HG02970 (cell line): ENCODE measurements at regions not wholly inside any gene's neighbourhood (a gene's known extent, or its start where the extent isn't known, plus 50 kb on each side); places are given as distances from the start of the nearest gene placed in this dataset.

Experiments
- ATAC-seq: cut with Tn5 transposase; IDR thresholded peaks from one replicate; pipeline ENCODE4 v1.9.1; 2021; ENCODE audit warnings: mild to moderate bottlenecking, moderate library complexity, moderate number of reproducible peaks; ENCODE audit not compliant: unreplicated experiment, low FRiP score

DNA sequence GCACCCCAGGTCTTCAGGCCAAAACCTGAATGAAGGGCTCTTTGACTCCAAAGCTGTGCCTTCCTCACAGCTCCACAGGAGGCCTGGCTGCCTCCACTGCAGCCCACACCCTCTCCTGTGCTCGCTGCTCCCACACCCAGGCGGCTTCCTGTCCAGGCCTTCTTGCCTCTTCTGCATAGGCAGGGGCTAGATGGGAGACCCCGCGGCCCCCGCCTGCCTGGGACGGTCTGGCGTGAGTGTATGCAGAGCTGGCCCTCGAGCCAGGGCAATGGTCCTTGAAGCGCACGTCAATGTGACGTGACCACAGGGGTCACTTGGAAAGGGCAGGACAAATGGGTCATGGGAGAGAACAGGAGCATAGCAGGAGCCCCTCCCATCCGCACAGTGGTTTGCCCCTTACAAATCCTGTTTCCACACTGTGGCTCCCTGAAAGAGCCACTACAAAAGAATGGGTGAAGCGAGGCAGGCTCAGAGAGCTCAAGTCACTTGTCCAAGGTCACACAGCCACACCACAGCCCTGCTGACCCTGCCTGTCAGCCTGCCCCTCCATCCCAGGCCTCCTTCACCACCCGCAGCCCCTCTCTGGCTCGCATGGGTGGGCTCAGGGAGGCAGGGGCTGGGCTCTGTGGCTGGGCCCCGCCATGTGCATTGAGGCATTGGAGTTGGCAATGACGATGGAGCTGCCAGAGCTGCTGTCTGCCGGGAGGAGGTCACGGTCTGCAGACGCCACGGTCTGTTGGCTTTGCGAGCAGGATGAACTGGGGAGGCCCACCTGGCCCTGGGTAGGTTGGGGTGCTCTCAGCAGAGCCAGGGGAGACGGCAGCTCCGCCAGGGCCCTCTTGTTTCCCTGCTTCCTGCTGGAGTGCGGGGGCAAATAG is 71.2 kb upstream of the WNT11 start:
- no peak for ATAC-seq

- no peak for ATAC-seq
Observed at GRCh38 chr11:76276781-76277155, 70.5 kb upstream of the WNT11 start.

DNA sequence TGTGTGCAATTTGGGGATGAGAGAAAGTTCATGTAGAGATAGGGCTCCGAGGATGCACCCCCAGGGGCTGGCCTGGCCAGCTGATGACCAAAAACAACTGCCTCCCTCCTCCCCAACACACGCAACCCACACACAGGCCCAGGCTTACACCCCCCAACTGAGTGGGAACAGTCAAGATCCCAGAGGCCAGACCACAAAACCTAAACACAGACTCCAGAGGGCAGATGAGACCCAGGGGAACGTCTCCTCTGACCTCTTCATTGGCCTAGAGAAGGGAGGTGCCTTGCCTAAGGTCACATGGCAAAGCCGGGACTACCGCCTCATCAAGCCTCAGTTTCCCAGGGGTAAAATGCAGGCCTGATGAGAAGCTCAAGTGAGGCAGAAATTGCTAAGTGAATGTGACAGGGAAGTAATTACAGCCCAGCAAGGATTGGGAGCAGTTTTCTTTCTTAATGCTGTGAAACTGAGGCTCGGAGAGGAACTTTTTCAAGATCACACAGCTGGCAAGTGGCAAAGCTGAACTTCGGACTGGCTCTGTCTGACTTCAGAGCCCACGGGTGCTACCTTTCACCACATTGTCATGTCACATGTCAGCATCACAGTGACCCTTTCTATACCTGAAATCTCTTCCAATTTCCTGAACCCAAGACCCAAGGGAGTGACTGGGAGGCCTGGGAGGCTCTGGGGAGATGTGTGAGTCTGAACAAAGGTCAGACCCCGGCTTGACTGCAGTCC is 69.9 kb upstream of the WNT11 start:
- no peak for ATAC-seq

DNA sequence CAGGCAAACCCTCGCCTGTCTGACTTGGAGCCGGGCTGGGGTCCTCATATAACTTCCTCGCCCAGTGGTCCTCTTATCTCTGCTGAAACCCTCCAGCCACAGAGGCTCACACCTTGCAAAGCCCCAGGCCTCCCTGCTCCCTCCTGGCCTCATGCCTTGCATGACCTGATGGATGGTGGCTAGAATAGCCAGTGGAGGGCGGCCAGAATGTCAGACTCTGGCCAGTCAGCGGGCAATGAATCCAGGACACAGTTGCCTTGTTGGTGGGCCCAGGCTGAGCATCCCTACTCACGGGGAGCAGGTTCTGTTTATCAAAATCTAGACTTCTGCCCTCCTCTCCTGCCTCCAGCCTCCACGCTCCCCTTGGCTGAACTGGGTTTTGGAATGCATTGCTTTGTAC is 69.1 kb upstream of the WNT11 start:
- ATAC-seq = no peak

DNA sequence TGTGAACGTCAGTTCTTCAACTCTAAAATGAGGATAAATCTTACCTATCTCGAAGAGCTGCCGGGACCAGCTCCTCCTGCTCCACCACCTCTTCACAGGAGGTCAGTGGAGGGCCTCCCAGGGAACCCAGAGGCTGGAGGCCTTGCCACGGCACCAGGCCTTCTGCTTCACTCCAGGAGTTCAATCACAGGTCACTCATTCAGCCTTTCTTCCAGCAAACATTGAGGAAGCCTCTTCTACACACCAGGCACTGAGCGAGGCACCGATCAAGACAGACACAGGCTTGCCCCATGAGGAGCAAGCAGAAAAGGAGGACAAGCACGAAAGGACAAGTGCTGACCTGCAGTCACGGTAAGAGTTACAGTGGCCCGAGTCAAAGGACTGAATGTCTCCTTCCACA is 64.8 kb upstream of the WNT11 start:
- no peak for ATAC-seq

DNA sequence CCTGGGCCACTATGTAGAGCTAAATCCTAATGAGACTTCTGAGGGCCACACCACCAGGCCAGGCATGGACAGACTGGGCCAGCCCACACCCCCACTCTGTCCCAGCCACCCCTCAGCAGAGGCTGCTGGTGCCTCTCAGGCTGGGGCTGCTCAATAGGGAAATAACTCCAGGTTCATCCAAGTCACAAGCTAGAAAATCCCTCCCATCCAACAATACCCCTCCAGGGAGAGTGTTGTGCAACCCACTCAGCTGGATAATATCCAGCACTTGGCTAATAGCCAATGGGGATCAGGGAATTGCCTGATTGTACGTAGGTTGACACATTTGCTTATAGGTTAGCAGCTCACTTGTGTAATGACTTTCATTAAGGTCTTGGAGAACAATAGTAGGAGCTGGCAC is 64.1 kb upstream of the WNT11 start:
- no peak for ATAC-seq

DNA sequence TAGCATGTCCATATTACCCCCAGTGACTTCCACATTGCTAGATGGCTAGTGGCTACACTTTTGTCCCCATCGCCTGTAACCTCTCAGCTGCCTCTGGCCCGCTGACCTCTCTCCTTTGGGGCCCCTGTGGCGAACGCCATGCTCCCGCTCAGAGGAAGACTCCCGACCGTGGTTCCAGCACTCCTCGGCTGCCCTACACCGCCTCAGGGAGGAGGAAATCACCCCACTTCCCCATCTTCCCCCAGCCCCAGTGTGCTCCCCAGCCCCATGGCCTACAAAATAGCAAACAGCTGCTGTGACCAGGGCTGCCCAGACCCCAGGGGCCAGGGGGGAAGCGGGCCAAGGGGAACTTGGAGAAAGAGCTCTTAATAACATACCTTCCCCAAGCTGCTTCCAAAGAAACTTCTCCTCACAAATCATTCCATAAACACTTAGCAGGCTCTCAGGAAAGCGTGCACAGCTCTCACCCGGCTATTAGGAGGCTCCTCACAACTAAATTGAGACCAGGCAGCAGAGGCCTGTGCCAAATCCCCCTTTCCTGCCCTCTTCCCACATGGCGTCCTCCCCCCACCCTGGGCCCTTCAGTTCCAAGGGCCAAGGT is 63.5 kb upstream of the WNT11 start:
- ATAC-seq = no peak

- ATAC-seq = no peak
Observed at GRCh38 chr11:76269247-76269646, 62.9 kb upstream of the WNT11 start.

- ATAC-seq = no peak
Observed at GRCh38 chr11:76268498-76268897, 62.2 kb upstream of the WNT11 start.

- ATAC-seq = no peak
Observed at GRCh38 chr11:76267556-76267955, 61.3 kb upstream of the WNT11 start.

- no peak for ATAC-seq
Observed at GRCh38 chr11:76266286-76267100, 60.2 kb upstream of the WNT11 start.

- ATAC-seq = no peak
Observed at GRCh38 chr11:76265771-76266241, 59.5 kb upstream of the WNT11 start.

DNA sequence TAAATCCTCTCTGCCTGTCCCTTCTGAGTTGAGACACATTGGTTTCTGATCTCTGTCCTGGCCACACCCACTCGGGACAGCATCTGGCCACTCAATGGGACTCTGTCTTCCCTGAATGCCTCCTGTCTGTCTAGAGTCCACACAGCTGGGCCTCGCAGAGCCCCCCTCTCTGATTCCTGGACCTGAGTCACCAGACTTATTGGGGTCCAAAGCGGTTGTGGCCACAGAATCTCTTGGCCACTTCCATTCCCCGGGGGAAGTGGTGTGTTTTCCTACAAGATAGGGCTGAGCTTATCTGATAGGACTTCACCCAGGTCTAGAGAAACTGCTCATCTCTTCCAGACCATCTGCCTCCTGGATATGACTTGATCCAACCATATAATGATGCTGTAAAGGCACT is 57.4 kb upstream of the WNT11 start:
- no peak for ATAC-seq

GRCh38 chr11:76263166-76263565 is 56.9 kb upstream of the WNT11 start:
- no peak for ATAC-seq

DNA sequence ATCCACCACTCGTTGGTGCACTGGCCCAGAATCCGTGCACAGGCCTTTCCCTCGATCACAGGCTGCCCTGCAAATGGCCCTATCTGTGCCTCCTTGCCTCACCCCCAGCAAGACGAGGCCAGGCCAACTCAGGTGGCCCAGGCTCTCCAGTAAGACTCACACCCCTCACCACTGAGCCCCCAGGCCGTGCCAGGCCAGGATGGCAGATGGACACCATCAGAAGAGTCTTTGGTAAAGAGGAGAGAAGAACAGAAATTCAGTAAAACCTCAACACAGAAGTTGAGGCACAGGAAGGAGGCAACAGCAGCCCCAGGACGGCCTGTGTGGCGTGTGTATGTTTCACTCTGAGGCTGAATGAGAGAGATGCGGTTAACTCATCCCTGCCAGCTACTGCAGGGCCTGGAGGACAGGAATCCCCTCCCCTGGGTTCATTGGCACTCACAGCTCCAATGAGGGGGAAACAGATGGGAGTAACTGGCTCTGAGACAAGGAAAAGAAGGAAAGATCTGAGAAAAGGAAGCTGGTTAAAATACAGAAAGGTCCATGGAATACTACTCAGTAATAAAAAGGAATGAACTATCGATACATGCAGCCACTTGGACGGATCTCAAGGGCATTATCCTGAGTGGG is 54.1 kb upstream of the WNT11 start:
- no peak for ATAC-seq

- no peak for ATAC-seq
Observed at GRCh38 chr11:76259299-76259908, 53.1 kb upstream of the WNT11 start.

GRCh38 chr11:76257074-76257719 is 50.9 kb upstream of the WNT11 start:
- no peak for ATAC-seq

DNA sequence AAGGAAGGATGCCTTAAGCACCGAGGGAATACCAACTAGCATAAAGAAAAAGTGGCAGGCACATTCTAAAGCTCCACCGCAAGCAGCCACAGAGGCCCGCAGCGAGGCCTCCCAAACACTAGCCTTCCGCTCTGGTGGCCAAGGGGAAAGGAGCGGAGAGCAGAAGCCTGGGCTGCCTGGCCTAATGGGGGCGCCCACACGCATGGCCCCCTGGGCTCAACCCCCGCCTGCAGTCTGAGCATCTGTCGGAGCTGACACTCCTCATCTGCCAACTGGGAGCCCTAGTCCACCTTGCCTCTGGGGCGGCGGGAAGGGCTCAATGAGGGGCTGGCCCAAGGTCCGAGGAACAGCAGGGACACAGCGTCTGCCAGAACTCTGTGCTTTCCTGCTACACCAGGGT is 50.1 kb upstream of the WNT11 start:
- ATAC-seq = no peak
